GM12864 (cell line): ENCODE measurements at regions not wholly inside any gene's neighbourhood (a gene's known extent, or its start where the extent isn't known, plus 50 kb on each side); places are given as distances from the start of the nearest gene placed in this dataset.

Source experiments
- DNase-seq: peaks from one replicate; pipeline ENCODE4 v3.0.0-alpha.2; 2011; ENCODE audit warnings: low read depth
- H3K4me3 ChIP-seq: 2 replicates; pipeline ENCODE4 v1.5.1; 2011; ENCODE audit warnings: mild to moderate bottlenecking, low read depth, low read length, control low read depth
- TF ChIP-seq, protein P1 (sequence below): IDR thresholded peaks from 2 replicates; pipeline ENCODE4 v1.5.1; 2011; ENCODE audit warnings: low read depth, mild to moderate bottlenecking, moderate library complexity, low read length, control low read depth, inconsistent platforms; ENCODE audit errors: missing control alignments

GRCh38 chr15:69883306-69883705 is 214.4 kb downstream of the TLE3 start:
- H3K4me3 ChIP-seq = no peak overlapping the region
- TF ChIP-seq, protein P1, sequence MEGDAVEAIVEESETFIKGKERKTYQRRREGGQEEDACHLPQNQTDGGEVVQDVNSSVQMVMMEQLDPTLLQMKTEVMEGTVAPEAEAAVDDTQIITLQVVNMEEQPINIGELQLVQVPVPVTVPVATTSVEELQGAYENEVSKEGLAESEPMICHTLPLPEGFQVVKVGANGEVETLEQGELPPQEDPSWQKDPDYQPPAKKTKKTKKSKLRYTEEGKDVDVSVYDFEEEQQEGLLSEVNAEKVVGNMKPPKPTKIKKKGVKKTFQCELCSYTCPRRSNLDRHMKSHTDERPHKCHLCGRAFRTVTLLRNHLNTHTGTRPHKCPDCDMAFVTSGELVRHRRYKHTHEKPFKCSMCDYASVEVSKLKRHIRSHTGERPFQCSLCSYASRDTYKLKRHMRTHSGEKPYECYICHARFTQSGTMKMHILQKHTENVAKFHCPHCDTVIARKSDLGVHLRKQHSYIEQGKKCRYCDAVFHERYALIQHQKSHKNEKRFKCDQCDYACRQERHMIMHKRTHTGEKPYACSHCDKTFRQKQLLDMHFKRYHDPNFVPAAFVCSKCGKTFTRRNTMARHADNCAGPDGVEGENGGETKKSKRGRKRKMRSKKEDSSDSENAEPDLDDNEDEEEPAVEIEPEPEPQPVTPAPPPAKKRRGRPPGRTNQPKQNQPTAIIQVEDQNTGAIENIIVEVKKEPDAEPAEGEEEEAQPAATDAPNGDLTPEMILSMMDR = no peak
- DNase-seq = no peak

DNA sequence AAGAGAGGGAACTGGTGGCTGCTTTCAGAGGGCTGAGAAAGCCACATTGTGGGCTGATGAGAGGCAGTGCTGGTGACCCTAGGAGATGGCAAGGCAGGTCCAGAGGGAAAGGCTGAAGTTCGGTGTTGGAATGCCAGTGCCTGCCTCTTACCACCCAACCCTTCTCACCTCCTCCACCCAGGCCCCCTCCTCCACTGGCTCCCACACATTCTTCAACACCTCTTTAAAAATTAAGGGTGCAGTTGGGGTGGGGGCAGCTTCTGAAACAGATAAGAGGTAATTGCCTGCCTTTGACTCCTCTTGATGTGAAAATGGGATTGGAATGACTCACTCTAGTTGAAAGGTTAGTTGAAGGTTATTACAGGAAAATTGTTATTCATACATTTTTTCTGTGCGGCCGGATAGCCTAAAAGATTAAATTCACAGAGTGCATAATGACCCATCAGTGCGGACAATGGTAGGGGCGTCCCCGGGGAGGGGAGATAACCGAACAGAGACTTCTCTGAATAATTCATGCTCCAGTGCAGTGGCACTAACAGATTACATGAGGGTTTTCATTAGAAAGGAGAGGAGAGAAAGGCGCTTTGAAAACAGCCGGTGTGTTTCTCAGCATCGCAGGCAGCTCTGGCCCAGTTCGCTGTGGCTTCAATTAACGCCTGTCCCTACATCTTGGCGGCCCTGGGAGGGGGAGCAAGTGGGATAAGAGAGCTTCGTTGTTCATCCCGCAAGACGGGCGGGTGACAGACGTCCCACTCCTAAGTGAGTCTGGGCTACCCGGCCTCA is 212.4 kb downstream of the TLE3 start:
- no peak for DNase-seq
- TF ChIP-seq, protein P1 = no peak
- no peak overlapping the region for H3K4me3 ChIP-seq

DNA sequence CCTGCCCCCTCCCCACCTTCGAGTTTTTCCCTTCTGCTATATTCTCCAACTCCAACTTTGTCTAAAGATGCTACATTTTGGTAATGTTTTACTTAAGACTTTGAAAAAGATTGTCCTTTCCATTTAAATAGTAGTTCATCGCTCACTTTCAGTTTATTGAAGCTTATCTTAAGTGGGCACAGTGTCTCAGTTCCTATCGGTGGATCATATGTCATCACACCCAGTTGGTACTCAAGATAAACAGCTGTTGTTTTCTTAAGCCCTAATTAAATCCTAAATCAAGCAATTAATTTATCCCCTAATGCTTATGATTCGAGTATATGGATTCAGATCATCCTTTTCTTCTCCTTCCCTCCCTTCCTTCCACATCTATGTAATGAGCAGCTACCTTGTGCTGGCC is 210.7 kb downstream of the TLE3 start:
- TF ChIP-seq, protein P1 = no peak
- no peak for DNase-seq
- no peak overlapping the region for H3K4me3 ChIP-seq

- TF ChIP-seq, protein P1 = no peak
- DNase-seq = no peak
- H3K4me3 ChIP-seq = no peak overlapping the region
These were observed 210.2 kb downstream of the TLE3 start for GRCh38 chr15:69887553-69887952.

DNA sequence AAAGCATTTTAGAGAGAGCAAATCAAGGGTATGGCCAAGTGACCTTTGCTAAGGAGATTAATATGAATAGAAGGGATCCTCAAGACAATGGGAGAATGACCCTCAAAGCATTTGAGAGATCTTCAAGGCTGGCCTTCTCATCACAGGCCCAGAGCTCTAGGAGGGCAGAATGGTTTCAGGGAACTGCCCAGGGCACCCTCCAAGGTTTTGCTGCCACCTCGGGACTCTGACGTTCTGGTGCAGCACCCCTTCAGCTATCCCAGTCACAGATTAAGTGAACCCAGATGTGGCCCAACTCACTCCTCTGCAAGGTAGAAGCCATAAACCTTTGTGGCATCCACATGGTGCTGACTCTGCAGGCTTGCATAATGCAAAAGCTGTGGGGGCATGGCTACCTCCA is 209.3 kb downstream of the TLE3 start:
- DNase-seq = no peak
- H3K4me3 ChIP-seq = no peak overlapping the region
- TF ChIP-seq, protein P1 = no peak

- DNase-seq = no peak
- TF ChIP-seq, protein P1 = no peak
- no peak overlapping the region for H3K4me3 ChIP-seq
These were observed 206.6 kb downstream of the TLE3 start for GRCh38 chr15:69891070-69891536.

DNA sequence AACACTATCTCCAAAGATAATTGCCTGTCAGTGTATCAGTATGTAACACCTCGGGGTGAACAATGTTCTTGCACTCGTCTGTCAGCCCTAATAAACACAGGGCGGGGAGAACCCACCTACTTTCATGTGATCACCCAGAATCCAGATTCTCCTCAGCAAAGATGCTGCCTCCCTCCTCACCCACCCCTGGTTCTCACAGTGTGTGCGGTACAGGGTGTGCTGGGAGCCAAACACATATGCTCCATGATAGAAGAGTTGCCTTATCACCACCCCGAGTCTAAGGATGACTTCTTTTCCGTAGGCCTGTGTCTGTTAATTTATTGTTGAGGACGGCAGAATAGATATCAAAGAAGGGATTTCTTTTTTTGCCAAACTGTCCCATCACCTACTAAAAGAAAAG is 206.1 kb downstream of the TLE3 start:
- TF ChIP-seq, protein P1 = no peak
- DNase-seq = no peak
- H3K4me3 ChIP-seq = no peak overlapping the region
